CD4-positive, alpha-beta memory T cell (primary cell): ENCODE measurements at regions not wholly inside any gene's neighbourhood (a gene's known extent, or its start where the extent isn't known, plus 50 kb on each side); places are given as distances from the start of the nearest gene placed in this dataset.
"Not testable (repeated sequence)": the region's sequence is repeated elsewhere in the genome, so short reads cannot be mapped to it uniquely, and the experiment has no call there.

Experiments
- CTCF ChIA-PET: fragments of 350-600 bp; sonication (Branson Sonifier 250); formaldehyde crosslinking; loops from one replicate; lab custom pipeline; 2021; ENCODE audit warnings: inconsistent platforms; ENCODE audit not compliant: partially characterized antibody; lab: Charles Lee
- POLR2A ChIA-PET: fragments of 350-600 bp; sonication (Branson Sonifier 250); formaldehyde crosslinking; loops from one replicate; lab custom pipeline; 2021; ENCODE audit not compliant: partially characterized antibody; lab: Charles Lee
- DNase-seq, 5 donors: peaks; one replicate each; pipeline versions ENCODE4 v3.0.0 to v3.0.0-alpha.2; 2020 to 2022; ENCODE audit warnings: mixed read lengths in 1 of 5
- H3K27ac ChIP-seq: one replicate; pipeline ENCODE4 v1.7.0; 2013; ENCODE audit warnings: low read depth, low read length
- H3K27me3 ChIP-seq: 2 replicates; pipeline ENCODE4 v1.7.0; 2013; ENCODE audit warnings: mild to moderate bottlenecking, low read length, moderate library complexity; ENCODE audit not compliant: insufficient read depth
- H3K36me3 ChIP-seq: 2 replicates; pipeline ENCODE4 v1.7.0; 2013; ENCODE audit warnings: mild to moderate bottlenecking, low read length, moderate library complexity; ENCODE audit not compliant: insufficient read depth
- H3K4me1 ChIP-seq: 2 replicates; pipeline ENCODE4 v1.7.0; 2013; ENCODE audit warnings: mild to moderate bottlenecking, low read length, moderate library complexity; ENCODE audit not compliant: insufficient read depth
- H3K4me3 ChIP-seq, 2 donors: one replicate each; pipeline ENCODE4 v1.7.0; 2013; ENCODE audit warnings: low read length in 2 of 2, mild to moderate bottlenecking in 1 of 2
- H3K9me3 ChIP-seq, 2 donors: one replicate each; pipeline ENCODE4 v1.7.0; 2013; ENCODE audit warnings: low read length in 2 of 2, control low read depth in 1 of 2; ENCODE audit not compliant: control insufficient read depth in 1 of 2
- H3K27ac Mint-ChIP-seq, 7 donors: one replicate each; pipeline ENCODE4 v1.8.0; 2020 to 2021; ENCODE audit warnings: mixed read lengths in 7 of 7, mild to moderate bottlenecking in 6 of 7, inconsistent platforms in 3 of 7, moderate library complexity in 3 of 7
- H3K27me3 Mint-ChIP-seq, 2 donors: one replicate each; pipeline ENCODE4 v1.8.0; 2020 to 2021; ENCODE audit warnings: mixed read lengths in 2 of 2
- H3K36me3 Mint-ChIP-seq, 2 donors: one replicate each; pipeline ENCODE4 v1.8.0; 2020 to 2021; ENCODE audit warnings: mixed read lengths in 2 of 2, inconsistent platforms in 1 of 2, mild to moderate bottlenecking in 1 of 2
- H3K4me1 Mint-ChIP-seq, 4 donors: one replicate each; pipeline ENCODE4 v1.8.0; 2020 to 2021; ENCODE audit warnings: mixed read lengths in 4 of 4, mild to moderate bottlenecking in 1 of 4
- H3K4me3 Mint-ChIP-seq, 8 donors: one replicate each; pipeline ENCODE4 v1.8.0; 2020 to 2021; ENCODE audit warnings: mixed read lengths in 8 of 8, mild to moderate bottlenecking in 7 of 8, moderate library complexity in 6 of 8, inconsistent platforms in 3 of 8
- H3K9me3 Mint-ChIP-seq, 8 donors: one replicate each; pipeline ENCODE4 v1.8.0; 2020 to 2021; ENCODE audit warnings: mixed read lengths in 8 of 8, mild to moderate bottlenecking in 5 of 8, inconsistent platforms in 3 of 8, moderate library complexity in 1 of 8
- intact Hi-C: fragments of 100-400 bp; cut with micrococcal nuclease; formaldehyde crosslinking; loops from one replicate; pipeline ENCODE4 v1.15.1; 2023

DNA sequence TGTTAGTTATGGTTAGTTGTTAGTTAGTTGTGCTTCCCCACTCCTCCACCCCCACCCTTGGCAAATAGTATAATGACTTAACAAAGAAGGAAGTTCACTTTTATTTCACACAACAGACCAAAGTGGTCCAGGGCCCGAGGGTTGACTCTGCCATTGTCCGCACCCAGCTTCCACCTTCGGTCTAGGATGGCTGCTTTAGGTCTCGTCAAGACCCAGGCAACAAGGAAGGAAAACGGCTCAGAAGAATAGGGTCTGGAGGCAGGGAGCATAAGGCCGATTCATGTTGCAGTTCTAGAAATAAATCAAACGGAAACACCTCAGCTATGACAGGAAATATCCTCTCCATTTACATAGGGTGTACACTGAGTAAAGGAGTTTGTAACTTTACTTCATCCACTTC is 206.0 kb upstream of the CXCR4 start:
- intact Hi-C loops: no loop called here
- peak overlapping the region; percentile 64 to 97 (median 88) for H3K27ac Mint-ChIP-seq
- Histone ChIP-seq H3K4me1 (peaks cover 70% of the 10 kb centered on the region), H3K27me3 (no peaks in the 10 kb centered on the region), H3K9me3 (no peaks in the 10 kb centered on the region), H3K4me3 (peak overlapping the region; percentile 36 to 38), H3K36me3 (no peaks in the 10 kb centered on the region), H3K27ac (no peak overlapping the region)
- H3K4me1 Mint-ChIP-seq: peaks cover 50 to 88% (median 66%) of the 10 kb centered on the region in 4 donors
- H3K27me3 Mint-ChIP-seq: no peaks in the 10 kb centered on the region
- ChIA-PET CTCF (no interaction called here), POLR2A (interaction anchor here (0.7 to 1.6 kb wide), 6 partner anchors 53 to 207 kb away, joined by 3 to 7 read pairs (median 3); no protein-coding TSS in a partner anchor)
- peak overlapping the region; percentile 60 to 86 (median 76) for H3K4me3 Mint-ChIP-seq
- no peak for DNase-seq
- no peaks in the 10 kb centered on the region for H3K36me3 Mint-ChIP-seq
- H3K9me3 Mint-ChIP-seq: peaks cover 0 to 3% (median 0%) of the 10 kb centered on the region in 8 donors

DNA sequence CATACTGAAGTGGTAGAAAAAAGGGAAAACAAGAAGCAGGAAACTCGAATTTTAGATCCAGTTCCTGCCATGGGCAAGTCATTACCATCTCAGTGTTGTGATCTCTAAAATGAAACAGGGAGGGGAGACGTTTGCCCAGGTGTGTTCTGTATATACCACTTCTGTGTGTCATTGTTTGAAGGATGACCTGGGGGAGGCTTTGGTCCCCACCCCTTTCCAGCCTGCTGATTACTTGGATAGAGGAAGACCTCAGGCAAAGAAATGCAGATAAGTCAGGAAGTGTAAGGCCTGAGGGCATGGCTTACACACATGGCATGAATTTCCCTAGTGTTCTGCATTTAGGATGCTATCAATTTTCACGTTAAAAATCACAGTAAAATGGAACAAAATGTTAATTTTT is 205.2 kb upstream of the CXCR4 start:
- no peak overlapping the region for H3K27ac ChIP-seq
- H3K4me1 ChIP-seq: peaks cover 64% of the 10 kb centered on the region
- H3K9me3 ChIP-seq: no peaks in the 10 kb centered on the region
- intact Hi-C loops: no loop called here
- ChIA-PET CTCF (no interaction called here), POLR2A (interaction anchor here (1.0 to 1.5 kb wide), 5 partner anchors 20 to 209 kb away, joined by 3 to 7 read pairs (median 3); no protein-coding TSS in a partner anchor)
- no peak for DNase-seq
- Mint-ChIP-seq H3K36me3 (no peaks in the 10 kb centered on the region), H3K4me3 (peak overlapping the region in 1 of 8 donors; percentile 30), H3K4me1 (peaks cover 46 to 82% (median 62%) of the 10 kb centered on the region in 4 donors), H3K9me3 (peaks cover 0 to 3% (median 0%) of the 10 kb centered on the region in 8 donors), H3K27ac (peak overlapping the region in 4 of 7 donors; percentile 60 to 88 (median 80)), H3K27me3 (no peaks in the 10 kb centered on the region)
- no peaks in the 10 kb centered on the region for H3K36me3 ChIP-seq
- H3K27me3 ChIP-seq: no peaks in the 10 kb centered on the region
- no peak overlapping the region for H3K4me3 ChIP-seq

DNA sequence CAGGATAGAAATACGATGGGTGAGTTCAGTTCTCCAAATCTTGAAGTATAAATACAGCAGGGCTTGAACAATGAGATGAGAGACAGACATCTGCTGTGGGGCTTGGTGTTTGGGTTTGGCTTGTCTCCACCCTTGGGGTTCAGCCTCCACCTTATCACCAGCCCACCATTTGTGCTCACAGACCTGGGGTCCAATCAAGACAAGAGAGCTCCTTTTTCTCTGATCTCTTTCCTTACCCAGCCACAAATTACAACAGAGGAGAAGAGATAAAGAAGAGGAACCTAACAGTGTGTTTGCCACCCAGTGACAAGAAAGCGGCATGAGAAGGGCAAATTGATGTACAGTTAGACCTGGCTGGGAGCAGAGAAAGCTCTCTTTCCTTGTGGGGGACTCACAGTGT is 204.5 kb upstream of the CXCR4 start:
- no peaks in the 10 kb centered on the region for H3K9me3 ChIP-seq
- Mint-ChIP-seq H3K4me3 (peak overlapping the region in 5 of 8 donors; percentile 4 to 48 (median 39)), H3K27ac (peak overlapping the region; percentile 17 to 88 (median 75)), H3K9me3 (peaks cover 0 to 3% (median 0%) of the 10 kb centered on the region in 8 donors), H3K4me1 (peaks cover 39 to 74% (median 54%) of the 10 kb centered on the region in 4 donors), H3K27me3 (no peaks in the 10 kb centered on the region), H3K36me3 (no peaks in the 10 kb centered on the region)
- intact Hi-C loops: no loop called here
- no peaks in the 10 kb centered on the region for H3K27me3 ChIP-seq
- no peak overlapping the region for H3K4me3 ChIP-seq
- no peak for DNase-seq
- peaks cover 57% of the 10 kb centered on the region for H3K4me1 ChIP-seq
- no peaks in the 10 kb centered on the region for H3K36me3 ChIP-seq
- no peak overlapping the region for H3K27ac ChIP-seq
- ChIA-PET CTCF (interaction anchor here (0.7 kb wide), 1 partner anchor 181 kb away, joined by 3 read pairs; no protein-coding TSS in a partner anchor), POLR2A (interaction anchor here (0.9 to 1.5 kb wide), 5 partner anchors 19 to 337 kb away, joined by 3 to 4 read pairs (median 3); partner anchors contain the start of gene DARS1)

DNA sequence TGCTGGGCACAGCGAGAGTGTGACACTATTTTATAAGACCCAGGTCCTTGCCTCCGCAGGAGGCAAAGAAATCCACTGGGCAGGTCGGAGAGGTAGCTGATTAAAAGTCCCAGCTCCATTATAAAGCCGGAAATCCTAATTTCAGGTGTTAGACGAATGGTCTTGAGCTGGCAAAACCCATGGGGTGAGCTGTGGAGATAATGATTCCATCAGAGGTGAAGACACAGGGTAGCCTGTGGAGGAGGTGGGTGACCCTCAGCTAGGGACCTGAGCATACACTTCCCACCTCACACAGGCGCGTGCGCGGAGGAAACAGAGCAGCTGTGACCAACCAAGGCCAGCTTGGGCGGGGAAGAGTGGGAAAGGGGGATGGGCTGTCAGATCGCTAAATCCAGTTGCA is 201.7 kb upstream of the CXCR4 start:
- Histone ChIP-seq H3K9me3 (no peaks in the 10 kb centered on the region), H3K4me1 (peaks cover 30% of the 10 kb centered on the region), H3K36me3 (no peaks in the 10 kb centered on the region), H3K27me3 (no peaks in the 10 kb centered on the region), H3K27ac (no peak overlapping the region), H3K4me3 (no peak overlapping the region)
- POLR2A ChIA-PET: interaction anchor here (1.2 kb wide), 1 partner anchor 201 kb away, joined by 5 read pairs; no protein-coding TSS in a partner anchor
- DNase-seq: no peak
- no peaks in the 10 kb centered on the region for H3K36me3 Mint-ChIP-seq
- intact Hi-C loops: no loop called here
- CTCF ChIA-PET: interaction anchor here (0.7 kb wide), 1 partner anchor 33 kb away, joined by 3 read pairs; no protein-coding TSS in a partner anchor
- peaks cover 21 to 46% (median 33%) of the 10 kb centered on the region in 4 donors for H3K4me1 Mint-ChIP-seq
- H3K4me3 Mint-ChIP-seq: peak overlapping the region in 1 of 8 donors; percentile 50
- no peaks in the 10 kb centered on the region for H3K27me3 Mint-ChIP-seq
- H3K27ac Mint-ChIP-seq: peak overlapping the region in 6 of 7 donors; percentile 5 to 90 (median 70)
- H3K9me3 Mint-ChIP-seq: peaks cover 0 to 2% (median 0%) of the 10 kb centered on the region in 8 donors

DNA sequence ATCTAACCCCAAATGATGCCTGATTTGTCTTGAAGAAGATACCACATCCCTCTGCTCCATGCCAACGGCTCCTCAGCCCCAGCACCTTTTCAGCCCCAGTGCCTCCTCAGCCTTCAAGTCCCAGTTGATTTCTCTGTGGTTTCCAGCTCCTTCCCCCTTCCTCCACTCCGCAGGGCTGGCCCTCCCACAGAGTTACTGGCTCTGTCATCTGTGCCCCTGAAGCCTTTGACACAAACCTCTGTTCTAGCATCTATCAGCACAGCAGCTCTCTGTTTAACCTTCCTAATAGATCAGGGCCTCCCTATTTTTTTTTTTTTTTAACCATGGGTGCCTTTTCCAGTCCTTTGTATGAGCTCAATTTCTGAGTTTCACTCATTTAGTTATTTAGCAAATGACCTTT is 201.3 kb upstream of the CXCR4 start:
- Mint-ChIP-seq H3K4me1 (peaks cover 17 to 42% (median 29%) of the 10 kb centered on the region in 4 donors), H3K36me3 (no peaks in the 10 kb centered on the region), H3K4me3 (no peak overlapping the region), H3K27me3 (no peaks in the 10 kb centered on the region), H3K27ac (peak overlapping the region; percentile 5 to 90 (median 68)), H3K9me3 (no peaks in the 10 kb centered on the region)
- Histone ChIP-seq H3K27me3 (no peaks in the 10 kb centered on the region), H3K4me3 (no peak overlapping the region), H3K27ac (no peak overlapping the region), H3K36me3 (no peaks in the 10 kb centered on the region), H3K9me3 (no peaks in the 10 kb centered on the region), H3K4me1 (peaks cover 26% of the 10 kb centered on the region)
- CTCF ChIA-PET: interaction anchor here (0.7 to 1.2 kb wide), 2 partner anchors 34 to 65 kb away, joined by 3 to 4 read pairs; no protein-coding TSS in a partner anchor
- intact Hi-C loops: no loop called here
- POLR2A ChIA-PET: interaction anchor here (1.7 kb wide), 1 partner anchor 8 kb away, joined by 8 read pairs; no protein-coding TSS in a partner anchor
- no peak for DNase-seq

DNA sequence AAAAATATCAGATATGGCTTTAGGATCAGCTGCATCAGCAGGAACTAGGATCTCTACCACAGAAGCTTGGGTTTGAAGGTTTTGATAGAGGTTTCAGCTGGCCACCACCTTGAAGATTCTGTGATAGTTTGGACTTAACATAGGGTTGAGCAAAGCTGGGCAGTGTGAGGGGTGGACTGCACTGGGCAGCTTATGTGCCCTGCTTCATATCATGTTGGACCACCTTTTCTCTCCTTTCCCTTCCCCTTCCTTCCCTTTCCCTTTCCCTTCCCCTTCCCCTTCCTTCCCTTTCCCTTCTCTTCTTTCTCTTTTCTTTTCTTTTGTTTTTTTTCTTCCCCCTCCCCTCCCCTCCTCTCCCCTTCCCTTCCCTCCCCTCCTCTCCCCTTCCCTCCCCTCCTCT is 196.3 kb upstream of the CXCR4 start:
- Mint-ChIP-seq H3K4me3 (no peak overlapping the region), H3K27ac (peak overlapping the region in 1 of 7 donors; percentile 31), H3K9me3 (no peaks in the 10 kb centered on the region), H3K4me1 (peaks cover 13 to 20% (median 15%) of the 10 kb centered on the region in 4 donors), H3K36me3 (no peaks in the 10 kb centered on the region), H3K27me3 (no peaks in the 10 kb centered on the region)
- H3K36me3 ChIP-seq: no peaks in the 10 kb centered on the region
- no peaks in the 10 kb centered on the region for H3K9me3 ChIP-seq
- H3K27me3 ChIP-seq: no peaks in the 10 kb centered on the region
- DNase-seq: no peak
- ChIA-PET POLR2A (interaction anchor here (0.9 kb wide), 1 partner anchor 13 kb away, joined by 5 read pairs; no protein-coding TSS in a partner anchor), CTCF (interaction anchor here (1.4 kb wide), 1 partner anchor 12 kb away, joined by 3 read pairs; no protein-coding TSS in a partner anchor)
- no peak overlapping the region for H3K4me3 ChIP-seq
- intact Hi-C loops: no loop called here
- no peak overlapping the region for H3K27ac ChIP-seq
- H3K4me1 ChIP-seq: peaks cover 13% of the 10 kb centered on the region

DNA sequence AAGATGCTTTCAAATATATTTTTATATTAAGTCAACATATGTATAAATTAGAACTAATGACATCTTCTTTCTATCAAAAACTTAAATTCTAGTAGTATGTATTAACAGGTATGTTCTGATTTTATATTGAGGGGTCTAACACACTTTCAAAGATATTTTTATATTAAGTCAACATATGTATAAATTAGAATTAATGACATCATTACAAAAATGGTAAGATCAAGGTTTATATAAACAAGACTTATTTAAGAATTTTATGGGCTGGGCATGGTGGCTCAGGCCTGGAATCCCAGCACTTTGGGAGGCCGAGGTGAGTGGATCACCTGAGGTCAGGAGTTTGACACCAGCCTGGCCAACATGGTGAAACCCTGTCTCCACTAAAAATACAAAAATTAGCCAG is 194.6 kb upstream of the CXCR4 start:
- not testable (repeated sequence) for H3K36me3 ChIP-seq
- CTCF ChIA-PET: interaction anchor here (1.3 kb wide), 1 partner anchor 31 kb away, joined by 4 read pairs; no protein-coding TSS in a partner anchor

More for the DNA sequence above, 194.6 kb upstream of the CXCR4 start:
- H3K27ac ChIP-seq, H3K27me3 ChIP-seq, DNase-seq, H3K4me3 ChIP-seq, H3K4me3 Mint-ChIP-seq, H3K27ac Mint-ChIP-seq, H3K36me3 Mint-ChIP-seq, intact Hi-C loops, H3K9me3 ChIP-seq, H3K27me3 Mint-ChIP-seq, H3K9me3 Mint-ChIP-seq: not testable (repeated sequence)
- peaks cover 11 to 17% (median 13%) of the 10 kb centered on the region in 4 donors for H3K4me1 Mint-ChIP-seq
- H3K4me1 ChIP-seq: peaks cover 13% of the 10 kb centered on the region
- POLR2A ChIA-PET: interaction anchor here (1.2 kb wide), 1 partner anchor 14 kb away, joined by 3 read pairs; no protein-coding TSS in a partner anchor
